22Rv1 (cell line): ENCODE measurements at regions not wholly inside any gene's neighbourhood (a gene's known extent, or its start where the extent isn't known, plus 50 kb on each side); places are given as distances from the start of the nearest gene placed in this dataset.

ENCODE experiments used
- ZFX ChIP-seq: fragments of 450-650 bp; IDR thresholded peaks from 2 replicates; pipeline ENCODE4 v1.6.1; 2017; ENCODE audit warnings: antibody characterized with exemption, borderline replicate concordance
- TF ChIP-seq, protein P1 (sequence below): fragments of 450-650 bp; IDR thresholded peaks from 2 replicates; pipeline ENCODE4 v1.5.1; 2017; ENCODE audit warnings: mild to moderate bottlenecking

DNA sequence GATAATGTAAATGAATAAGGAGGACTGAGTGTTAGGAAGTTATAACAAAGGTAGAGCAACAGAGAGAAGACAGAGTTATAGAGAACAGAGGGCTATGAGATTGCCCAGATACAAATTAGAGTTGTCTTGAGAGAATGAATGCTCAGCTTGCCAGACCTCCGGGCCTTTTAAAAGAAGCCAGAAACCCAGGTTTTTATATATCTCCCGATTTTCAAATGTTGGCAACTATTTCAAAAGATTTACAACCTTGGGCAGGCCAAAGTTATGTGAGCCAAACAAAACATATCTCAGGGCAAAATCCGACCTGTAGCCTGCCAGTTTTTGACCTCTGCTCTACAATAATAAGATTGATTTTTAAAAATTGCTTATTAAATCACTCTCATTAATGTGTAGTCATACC is 573.1 kb upstream of the SLC10A2 start:
- TF ChIP-seq, protein P1, sequence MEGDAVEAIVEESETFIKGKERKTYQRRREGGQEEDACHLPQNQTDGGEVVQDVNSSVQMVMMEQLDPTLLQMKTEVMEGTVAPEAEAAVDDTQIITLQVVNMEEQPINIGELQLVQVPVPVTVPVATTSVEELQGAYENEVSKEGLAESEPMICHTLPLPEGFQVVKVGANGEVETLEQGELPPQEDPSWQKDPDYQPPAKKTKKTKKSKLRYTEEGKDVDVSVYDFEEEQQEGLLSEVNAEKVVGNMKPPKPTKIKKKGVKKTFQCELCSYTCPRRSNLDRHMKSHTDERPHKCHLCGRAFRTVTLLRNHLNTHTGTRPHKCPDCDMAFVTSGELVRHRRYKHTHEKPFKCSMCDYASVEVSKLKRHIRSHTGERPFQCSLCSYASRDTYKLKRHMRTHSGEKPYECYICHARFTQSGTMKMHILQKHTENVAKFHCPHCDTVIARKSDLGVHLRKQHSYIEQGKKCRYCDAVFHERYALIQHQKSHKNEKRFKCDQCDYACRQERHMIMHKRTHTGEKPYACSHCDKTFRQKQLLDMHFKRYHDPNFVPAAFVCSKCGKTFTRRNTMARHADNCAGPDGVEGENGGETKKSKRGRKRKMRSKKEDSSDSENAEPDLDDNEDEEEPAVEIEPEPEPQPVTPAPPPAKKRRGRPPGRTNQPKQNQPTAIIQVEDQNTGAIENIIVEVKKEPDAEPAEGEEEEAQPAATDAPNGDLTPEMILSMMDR: no peak
- TF ChIP-seq ZFX: no peak
